AG09319 (cell line): ENCODE measurements at regions not wholly inside any gene's neighbourhood (a gene's known extent, or its start where the extent isn't known, plus 50 kb on each side); places are given as distances from the start of the nearest gene placed in this dataset.

Experiments
- DNase-seq: peaks from one replicate; pipeline ENCODE4 v3.0.0-alpha.2; 2010; ENCODE audit warnings: low read depth; ENCODE audit errors: extremely low read depth
- TF ChIP-seq, protein P1 (sequence below): IDR thresholded peaks from 2 replicates; pipeline ENCODE4 v1.5.1; 2011; ENCODE audit warnings: low read depth, mild to moderate bottlenecking, inconsistent platforms, low read length, moderate library complexity

DNA sequence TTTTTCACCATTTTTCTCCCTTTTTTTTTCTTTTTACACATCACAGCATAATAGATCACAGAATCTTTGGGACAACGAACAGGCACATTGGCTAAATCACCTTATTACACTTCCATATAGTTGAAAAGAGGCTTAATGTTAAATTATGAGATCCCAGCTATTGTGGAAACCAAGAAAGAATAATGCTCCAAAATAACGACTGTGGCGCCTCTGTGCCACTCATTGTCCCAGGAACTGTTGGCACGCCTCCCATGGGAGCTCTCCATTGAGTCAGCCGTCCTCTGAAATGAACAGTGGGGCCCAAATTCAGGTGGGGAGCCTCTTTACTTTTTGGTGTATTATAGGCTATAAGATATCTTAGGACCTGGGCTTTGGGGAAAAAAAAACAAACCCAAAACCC is 82.2 kb upstream of the NFIB start:
- DNase-seq, result no peak

GRCh38 chr9:14395317-14396082 is 81.6 kb upstream of the NFIB start:
- TF ChIP-seq, protein P1, sequence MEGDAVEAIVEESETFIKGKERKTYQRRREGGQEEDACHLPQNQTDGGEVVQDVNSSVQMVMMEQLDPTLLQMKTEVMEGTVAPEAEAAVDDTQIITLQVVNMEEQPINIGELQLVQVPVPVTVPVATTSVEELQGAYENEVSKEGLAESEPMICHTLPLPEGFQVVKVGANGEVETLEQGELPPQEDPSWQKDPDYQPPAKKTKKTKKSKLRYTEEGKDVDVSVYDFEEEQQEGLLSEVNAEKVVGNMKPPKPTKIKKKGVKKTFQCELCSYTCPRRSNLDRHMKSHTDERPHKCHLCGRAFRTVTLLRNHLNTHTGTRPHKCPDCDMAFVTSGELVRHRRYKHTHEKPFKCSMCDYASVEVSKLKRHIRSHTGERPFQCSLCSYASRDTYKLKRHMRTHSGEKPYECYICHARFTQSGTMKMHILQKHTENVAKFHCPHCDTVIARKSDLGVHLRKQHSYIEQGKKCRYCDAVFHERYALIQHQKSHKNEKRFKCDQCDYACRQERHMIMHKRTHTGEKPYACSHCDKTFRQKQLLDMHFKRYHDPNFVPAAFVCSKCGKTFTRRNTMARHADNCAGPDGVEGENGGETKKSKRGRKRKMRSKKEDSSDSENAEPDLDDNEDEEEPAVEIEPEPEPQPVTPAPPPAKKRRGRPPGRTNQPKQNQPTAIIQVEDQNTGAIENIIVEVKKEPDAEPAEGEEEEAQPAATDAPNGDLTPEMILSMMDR, result no peak
- DNase-seq, result no peak

More for the DNA sequence above, 82.2 kb upstream of the NFIB start:
- TF ChIP-seq, protein P1, result no peak

DNA sequence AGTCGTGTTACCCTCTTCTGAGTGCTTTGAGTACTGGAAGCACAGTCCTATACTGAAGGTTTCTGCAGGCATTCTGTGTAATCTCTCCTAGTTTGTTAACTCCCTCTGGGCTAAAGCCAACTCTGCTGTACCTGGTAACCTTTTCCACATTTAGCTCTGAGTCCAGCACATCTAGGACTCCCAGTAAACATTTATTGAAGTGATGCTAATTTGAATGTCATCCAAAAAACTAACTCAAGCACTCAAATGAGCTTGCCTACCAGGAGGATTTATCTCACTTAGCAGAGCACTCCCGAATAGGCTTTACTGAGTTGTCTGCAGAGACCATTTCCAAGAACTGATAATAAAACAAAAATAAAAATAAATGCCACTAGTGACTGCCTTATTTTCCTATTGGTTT is 79.5 kb upstream of the NFIB start:
- TF ChIP-seq, protein P1, result no peak
- DNase-seq, result no peak

DNA sequence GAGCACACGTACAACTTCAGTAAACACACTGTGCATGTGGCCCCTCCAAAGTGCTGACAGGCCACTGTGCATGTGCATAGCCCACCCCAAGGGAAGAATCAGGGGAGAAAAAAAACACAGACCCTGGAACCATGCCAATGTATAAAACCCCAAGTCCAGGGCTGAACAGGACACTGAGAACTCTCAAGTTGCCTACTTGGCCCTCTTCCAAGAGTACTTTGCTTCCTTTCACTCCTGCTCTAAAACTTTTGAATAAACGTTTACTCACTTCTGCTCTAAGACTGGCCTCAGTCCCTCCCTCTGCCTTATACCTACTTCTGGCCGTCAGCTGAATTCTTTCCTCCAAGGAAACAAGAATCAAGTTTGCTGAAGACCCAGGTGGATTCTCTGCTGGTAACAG is 77.7 kb upstream of the NFIB start:
- TF ChIP-seq, protein P1, result no peak
- DNase-seq, result no peak

DNA sequence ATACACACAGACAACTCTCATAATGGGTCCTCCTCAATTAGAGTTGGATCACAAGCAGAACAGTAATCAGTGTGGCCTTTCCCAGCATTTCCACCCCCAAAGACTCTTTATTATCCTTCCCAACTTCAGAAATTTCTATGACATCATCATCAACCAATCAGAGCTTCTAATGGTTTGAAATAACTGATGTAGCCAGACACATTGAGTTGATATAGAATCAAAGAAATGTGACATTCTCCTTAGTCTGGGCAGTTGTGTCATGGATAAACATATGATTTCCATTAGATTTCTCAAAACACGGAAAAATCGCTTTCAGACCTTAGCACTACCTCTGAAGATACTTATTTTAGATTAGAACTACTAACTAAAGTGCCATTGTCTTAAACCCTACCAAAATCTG is 75.7 kb upstream of the NFIB start:
- TF ChIP-seq, protein P1, result no peak
- no peak for DNase-seq

GRCh38 chr9:14389146-14389545 is 75.2 kb upstream of the NFIB start:
- DNase-seq, result no peak
- TF ChIP-seq, protein P1, result no peak

DNA sequence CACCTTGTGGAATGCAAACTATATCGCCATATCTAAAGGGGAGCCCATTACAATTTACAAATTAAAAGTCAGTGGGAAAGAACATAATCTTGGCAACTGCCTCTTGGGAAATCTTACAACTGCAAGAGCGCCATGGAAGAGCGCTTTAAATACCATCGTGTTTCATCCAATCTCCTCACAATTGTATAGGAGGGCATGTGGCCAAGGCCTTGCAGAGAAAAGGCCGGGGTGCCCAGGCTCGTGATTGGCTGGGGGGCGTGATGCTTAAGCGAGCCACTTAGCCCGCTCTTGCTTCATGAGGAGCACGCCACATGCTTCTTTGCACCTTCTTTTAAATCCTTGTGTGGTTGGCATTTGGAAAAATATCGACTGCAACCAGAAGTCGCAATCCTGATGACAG is 69.8 kb upstream of the NFIB start:
- TF ChIP-seq, protein P1, result no peak
- no peak for DNase-seq
